ENCODE measurements at regions not wholly inside any gene's neighbourhood (a gene's known extent, or its start where the extent isn't known, plus 50 kb on each side); places are given as distances from the start of the nearest gene placed in this dataset.

- TF ChIP-seq POLR2AphosphoS5 (IDR thresholded peaks at IDR 0.05; ENCODE audit: borderline replicate concordance, low read depth, low read length), result no peak
- no peak for TF ChIP-seq EZH2 (IDR thresholded peaks at IDR 0.05)
- no peak for TF ChIP-seq FOXP2 (optimal IDR thresholded peaks at IDR 0.05; ENCODE audit: control extremely low read depth, extremely low read length, insufficient read depth)
These were observed 372.8 kb downstream of the TOX3 start for GRCh38 chr16:52174168-52174567.

Measured in SK-N-MC (cell line).